ENCODE measurements at regions not wholly inside any gene's neighbourhood (a gene's known extent, or its start where the extent isn't known, plus 50 kb on each side); places are given as distances from the start of the nearest gene placed in this dataset.

DNA sequence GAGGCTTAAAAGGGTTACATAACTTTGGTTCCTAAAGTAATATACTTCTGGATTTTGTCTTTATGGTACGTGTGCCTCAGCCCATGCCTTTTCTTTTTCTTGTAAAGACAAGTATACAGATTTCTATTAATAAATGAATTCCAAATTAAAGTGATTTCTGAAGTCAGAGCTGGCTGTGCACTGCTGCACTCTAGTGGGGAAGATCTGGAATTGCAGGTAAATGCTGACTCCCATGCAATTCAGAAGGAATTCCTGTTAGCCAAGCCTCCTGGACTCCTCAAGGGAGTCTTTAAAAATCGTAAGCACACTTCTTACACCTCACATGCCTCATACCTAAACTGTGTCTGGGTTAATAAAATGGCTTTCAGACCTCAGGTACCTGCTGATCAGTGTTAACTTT lies 118.4 kb upstream of the SLC7A1 start:
- DNase-seq, result no peak

DNA sequence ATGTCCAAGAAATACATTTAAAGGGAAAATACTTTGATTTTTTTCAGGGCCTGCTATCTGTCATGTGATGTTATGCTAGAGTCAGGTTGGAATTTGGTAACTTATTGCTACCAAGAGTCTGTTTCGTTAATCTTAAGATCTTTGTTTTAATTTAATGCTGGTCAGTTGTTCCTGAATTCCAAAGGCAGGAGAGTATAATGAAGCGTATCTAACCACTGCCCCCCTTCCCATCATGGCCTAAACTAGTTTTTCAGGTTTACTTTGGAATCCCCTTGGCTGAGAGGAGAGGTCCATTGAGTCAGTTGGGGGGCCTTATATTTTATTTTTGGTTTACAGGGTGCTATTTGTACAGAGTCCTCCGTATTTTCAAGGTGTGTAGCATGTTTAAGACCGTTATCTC lies 116.3 kb upstream of the SLC7A1 start:
- DNase-seq, result no peak

DNA sequence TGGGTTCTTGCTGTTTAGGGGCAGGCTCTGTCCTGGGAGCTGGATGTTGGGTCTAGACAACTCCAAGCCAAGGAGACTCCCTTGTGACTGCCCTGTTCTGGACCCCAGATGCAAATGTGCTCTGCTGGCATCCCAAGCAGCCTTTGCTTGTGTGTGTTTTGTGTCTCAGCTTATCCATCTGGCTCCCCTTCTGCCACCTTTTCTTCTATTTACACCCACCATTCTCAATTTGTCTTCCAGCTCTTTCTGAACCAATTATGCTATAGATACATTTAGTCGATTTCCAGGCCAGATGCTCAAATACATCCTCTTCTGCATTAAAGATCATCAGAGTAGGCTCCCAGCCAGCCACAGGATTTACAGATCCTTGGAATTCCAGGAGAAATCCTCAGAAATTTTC lies 115.0 kb upstream of the SLC7A1 start:
- DNase-seq, result no peak

DNA sequence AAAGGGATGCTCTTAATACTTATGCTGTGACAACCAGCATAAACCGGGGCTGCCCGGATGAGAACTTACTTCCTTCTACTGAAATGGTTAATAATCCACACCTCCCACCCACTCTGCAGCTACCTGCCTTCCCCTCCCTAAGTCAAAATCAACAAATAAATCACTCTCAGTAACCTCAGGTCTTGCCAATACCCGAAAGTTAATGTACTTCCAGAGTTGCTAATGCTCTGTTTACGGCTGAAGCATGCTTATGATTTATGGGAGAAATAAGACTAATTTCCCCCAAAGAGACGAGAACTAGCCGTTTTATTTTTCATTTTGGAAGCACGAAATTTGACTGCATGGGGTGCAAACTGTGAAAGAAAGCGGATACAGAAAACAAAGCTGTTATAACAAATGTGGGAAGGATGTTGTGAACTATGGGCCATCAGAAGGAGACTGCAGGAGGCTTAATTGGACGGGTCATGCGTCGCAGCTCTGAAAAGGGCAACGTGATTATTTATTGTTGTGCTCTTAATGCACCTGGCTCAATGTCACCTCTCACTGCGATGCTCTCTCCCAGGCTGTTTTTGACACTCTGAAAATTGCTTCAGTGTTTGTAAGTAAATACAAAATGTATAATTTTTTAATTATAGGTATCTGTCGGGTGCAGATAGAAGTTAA lies 114.0 kb upstream of the SLC7A1 start:
- no peak for DNase-seq

DNA sequence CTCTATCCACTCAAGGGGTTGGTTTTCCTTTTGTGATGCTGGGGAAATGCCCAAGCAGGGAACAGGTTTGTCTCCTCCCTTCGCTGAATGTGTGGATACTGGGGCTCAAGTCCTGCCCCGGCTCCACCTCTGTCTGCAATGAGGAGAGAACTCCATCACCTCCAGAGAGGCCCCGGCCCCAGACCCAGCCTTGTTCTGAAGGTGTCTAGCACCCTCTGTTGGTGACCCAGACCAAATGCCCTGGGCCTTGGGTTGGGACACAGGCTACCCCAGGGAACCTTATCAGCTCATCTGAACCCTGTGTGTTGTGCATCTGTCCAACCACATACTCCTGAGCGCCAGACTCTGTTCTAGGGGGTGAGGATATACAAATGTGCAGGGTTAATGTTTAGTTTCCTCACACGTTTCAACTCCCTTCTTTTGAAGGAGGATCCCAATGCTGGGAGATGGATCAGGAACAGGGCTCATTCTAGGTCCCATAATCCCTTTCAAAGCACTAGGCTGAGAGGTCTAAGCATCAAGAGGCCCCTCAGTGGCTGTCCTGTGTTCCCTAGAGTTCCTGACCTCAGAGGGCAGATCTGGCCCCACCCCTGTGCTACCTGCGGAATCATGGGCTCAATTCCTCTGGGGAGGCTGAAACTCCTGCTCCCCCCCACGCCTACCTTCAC lies 112.5 kb upstream of the SLC7A1 start:
- no peak for DNase-seq

DNA sequence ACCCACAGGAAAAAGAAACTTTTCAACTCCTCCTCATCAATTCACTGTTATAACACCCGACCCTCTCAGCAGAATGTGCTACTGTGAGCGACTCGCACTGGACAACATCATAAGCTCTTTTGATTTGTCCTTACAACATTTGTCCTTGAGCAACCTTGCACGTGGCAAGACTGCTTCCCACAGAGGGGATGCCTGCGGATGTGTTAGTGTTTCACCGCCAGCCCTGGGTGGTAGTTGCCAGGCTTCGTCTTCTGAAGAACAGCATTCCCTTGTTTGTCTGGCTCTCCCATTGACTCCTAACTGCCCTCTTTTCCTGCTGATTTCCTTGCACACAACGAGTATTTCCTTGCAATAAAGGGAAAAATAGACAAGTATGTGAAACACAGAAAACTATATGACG lies 111.4 kb upstream of the SLC7A1 start:
- no peak for DNase-seq

DNA sequence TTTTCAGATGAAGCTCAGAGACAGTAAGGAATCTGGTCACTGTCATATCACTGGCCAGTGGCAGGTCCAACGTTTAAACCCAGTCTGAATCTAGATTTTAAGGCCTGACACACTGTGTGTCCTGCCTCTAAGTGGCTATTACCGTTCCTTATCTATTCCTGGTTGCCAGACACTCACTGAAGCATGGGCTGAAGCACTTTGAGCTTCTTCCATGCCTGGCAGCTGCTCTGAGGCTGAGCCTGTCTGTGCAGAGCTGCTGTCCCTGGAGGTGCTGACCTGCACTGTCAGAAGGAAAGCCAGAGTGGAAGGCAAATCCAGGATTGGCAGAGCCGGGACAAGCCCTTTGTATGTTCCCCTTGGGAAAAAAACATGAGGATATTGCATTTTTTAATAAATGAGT lies 109.2 kb upstream of the SLC7A1 start:
- no peak for DNase-seq

DNA sequence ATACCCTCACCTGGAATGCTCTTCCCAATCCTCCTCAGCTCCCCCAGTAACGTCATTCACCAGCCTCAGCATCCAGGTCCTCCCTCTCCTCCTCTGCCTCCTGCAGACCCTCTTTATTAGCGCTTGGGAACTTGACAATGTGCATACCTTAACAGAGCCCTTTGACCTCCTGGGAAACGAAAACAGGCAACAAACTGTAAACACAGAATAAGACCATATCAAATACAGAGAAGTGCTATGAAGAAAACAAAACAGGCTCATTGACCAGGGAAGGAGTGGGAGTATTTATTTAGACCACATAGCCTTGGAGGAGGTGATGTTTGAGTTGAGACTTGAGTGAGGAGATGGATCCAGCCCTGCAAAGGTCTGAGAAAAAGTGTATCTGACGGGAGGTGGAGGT lies 107.9 kb upstream of the SLC7A1 start:
- DNase-seq, result no peak

DNA sequence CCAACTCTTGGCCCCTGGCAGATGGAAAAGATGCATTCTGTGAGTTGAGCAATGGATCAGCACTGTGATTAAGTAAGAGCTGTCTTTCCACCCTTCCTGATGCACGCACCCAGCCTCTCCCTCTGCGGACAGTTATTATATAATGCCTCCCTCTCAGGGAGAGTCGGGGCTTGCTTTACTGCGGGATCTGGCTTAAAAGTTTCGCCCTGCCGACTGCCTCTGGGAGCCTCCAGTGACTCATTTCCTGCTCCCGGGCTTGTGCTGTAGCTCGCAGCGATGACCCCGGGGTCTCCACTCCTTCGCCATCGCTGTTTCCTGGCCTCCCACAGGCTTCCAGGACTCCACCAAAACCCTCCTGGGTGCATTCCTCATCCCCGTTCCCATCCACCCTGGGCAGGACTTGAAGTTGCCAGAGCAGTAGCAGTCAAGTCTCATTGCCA lies 107.4 kb upstream of the SLC7A1 start:
- DNase-seq, result no peak

DNA sequence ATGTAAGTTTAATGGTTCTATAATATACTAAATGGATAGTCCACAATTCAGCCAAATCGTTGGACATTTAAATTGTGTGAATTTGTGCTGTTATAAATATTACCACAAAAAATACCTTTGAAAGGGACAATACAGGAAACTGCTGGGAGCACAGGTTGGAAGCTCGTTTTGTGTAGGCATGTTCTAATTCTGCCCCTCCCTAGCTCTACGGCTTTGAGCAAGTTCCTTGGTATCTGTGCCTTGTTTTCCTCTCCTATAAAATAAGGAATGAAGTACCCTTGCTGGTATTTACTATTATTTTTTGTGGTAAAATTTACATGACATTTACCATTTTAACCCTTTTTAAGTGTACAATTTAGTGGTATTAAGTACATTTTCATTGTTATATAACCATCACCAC lies 102.6 kb upstream of the SLC7A1 start:
- no peak for DNase-seq

DNA sequence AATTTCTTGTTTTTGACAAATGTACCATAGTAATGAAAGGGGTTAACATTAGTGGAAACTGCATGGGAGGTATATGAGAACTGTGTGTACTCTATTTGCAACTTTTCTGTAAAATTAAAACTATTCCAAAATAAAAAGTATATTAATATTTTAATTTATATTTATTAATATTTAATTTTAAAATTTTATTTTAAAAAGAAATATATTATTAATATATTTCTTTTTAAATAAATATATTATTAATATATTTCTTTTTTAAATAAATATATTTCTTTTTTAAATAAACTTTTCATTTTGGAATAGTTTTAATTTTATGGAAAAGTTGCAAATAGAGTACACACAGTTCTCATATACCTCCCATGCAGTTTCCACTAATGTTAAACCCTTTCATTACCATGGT lies 101.1 kb upstream of the SLC7A1 start:
- no peak for DNase-seq

DNA sequence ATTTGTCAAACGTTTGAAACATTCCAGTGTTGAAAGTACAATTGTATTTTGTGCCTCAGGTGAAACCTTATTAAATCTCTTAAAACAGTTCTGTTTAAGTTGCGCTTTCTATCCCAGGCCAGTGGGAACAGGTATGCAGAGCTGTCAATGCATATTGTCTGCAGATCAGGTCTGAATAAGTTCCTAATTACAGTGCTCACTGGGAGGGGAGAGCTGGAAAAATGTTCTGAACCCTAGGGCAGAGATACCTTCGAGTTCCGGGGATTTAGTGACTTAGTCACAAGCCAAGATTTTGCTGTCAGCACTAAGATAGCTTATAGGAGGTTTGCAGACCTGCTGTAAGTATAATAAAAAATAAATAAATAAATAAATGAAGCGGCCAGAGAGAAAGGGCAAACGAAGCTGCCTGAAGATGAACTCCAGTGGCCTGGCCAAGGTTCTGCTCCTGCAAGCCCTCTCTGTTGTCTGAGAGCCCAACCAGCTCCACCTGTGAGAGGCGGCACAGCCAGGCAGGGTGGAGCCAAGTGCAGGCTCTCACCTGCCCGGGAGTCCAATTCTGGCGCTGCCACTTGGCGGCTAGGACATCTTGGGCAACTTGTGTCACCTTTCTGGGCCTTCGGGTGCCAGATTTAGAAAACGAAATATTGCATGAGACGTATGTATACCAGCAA lies 97.9 kb upstream of the SLC7A1 start:
- DNase-seq, result no peak

DNA sequence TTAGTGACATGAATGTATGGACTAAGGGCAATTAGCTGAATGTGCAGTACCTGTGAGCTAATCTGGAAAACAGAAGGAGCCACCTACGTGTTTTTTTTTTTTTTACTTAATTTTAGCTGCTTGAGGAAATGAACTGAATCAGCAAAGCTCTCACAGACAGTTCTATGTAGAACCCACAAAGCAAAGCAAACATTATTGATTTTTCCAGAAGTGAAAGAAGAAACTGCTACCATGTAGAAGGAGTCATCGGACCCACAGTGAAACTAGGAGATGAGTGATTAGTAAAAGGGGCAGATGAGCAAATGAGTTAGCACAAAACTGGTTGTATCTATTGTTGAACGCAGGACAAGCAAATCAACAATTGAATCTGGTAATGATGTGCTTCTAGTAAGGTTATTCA lies 94.1 kb upstream of the SLC7A1 start:
- no peak for DNase-seq

DNA sequence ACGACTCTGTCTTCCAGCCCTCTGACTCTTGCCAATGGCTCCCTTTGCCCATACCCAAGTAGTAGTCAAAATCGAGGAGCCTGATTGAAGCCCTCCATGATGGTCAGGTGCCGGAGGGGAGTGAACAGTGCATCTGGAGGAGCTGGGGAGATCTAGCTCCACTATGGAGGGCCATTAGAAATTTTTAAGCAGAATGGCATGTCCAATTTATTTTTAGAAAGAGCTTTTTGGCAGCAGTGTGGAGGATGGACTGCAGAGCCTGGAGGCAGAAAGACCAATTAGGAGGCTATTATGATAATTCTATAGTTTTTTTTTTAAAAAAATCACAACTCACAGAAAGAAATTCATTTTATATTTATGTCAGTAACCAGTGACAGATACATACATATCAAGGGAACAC lies 92.7 kb upstream of the SLC7A1 start:
- no peak for DNase-seq

DNA sequence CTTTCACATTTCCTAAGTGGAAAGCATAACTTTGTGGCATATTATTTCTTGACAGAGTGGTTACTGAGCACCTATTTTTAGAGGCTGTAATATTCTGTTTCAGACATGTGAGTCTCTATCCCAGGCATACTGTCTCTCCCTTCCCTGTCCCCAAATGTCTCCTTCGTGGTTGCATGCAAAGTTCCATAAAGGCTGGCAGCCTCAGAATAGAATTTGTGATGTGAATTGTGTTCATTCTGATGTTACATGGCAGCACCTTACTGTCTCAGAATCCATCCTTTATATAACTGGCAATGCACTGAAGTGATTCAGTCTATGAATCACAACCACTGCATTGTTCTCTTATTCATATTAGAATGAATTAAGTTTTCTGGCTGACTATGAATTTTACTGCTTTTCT lies 89.0 kb upstream of the SLC7A1 start:
- no peak for DNase-seq

DNA sequence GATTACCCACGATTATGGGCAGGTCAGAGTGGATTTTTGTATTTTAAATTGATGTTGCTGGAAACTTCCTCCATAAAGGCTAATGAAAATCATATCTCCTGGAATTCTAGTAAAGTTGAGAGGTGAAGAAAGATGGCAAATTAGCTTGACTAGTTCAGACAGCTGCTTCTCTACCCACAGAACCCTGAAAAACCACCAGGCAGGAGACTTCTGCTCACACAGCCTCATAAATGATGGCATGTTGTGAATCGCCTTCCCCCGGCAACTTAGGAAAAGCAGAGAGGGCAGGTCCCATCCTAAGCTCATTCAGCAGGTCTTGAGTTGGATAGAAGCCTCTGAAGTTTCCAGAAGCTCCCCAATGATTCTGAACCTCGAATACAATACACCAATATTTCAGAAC lies 87.6 kb upstream of the SLC7A1 start:
- no peak for DNase-seq

DNA sequence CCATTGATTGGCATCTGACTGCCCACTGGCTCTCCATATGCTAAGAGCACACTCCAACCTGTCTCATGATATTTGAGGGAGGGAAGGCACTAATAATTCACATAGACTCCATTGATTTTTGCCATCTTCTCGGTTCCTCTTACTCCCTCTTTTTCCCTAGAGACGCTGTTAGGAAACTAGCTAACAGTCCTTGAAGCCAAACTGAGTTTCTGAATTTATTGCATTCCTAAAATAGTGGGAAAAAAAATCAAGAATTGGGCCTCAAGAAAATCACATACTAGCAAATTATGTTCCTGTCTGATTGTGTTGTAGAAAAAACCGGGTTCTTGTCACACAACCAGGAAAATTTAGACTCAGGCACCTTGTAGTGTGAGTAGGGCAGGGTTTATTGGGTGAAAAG lies 86.4 kb upstream of the SLC7A1 start:
- no peak for DNase-seq

DNA sequence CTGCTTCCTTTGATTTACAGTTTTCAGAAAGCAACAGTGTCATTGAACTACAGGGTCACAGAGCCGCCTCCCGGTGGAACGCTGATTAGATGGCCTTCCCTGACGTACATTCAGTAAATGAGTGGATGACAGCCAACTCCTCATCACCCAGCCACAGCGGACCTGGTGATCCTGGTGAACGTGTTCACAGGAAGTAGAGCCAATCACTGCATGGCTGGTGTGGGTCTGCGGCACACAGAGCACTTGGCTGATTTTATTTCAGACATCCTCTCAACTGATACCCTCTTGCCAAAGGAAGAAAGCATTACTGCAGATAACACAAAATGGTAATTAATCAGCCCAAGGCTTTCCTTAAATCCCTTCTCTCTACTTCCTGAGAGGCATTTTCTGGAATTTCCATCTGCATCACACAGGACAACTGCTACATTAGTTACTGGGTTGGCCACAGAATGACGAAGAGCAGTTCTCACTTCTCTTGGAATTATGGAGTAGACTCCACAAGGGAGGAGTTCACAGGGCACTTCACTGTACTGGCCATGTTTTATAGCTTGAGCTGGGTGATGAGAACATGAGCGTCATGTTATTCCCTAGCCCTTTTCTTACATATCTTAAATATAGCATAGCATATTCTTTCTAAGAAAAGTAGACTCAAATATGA lies 84.0 kb upstream of the SLC7A1 start:
- DNase-seq, result no peak

DNA sequence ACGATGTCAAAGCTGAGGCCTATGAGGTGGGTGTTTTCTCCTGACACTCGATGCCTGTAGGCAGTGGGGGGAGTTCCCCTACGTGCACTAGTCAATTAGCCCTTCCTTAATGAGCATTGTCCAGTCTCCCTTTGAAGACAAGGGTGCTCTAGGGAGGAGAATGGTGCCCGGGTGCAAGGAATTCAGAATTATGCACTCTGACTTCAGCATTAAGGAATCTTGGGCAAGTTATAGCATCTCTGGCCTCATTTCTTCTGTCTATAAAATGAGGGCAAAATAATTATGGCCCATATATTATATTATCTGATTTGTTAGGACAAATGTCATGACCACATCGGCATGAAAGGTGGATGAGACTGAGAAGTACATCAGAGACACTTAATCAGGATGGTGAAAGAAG lies 82.1 kb upstream of the SLC7A1 start:
- DNase-seq, result no peak

DNA sequence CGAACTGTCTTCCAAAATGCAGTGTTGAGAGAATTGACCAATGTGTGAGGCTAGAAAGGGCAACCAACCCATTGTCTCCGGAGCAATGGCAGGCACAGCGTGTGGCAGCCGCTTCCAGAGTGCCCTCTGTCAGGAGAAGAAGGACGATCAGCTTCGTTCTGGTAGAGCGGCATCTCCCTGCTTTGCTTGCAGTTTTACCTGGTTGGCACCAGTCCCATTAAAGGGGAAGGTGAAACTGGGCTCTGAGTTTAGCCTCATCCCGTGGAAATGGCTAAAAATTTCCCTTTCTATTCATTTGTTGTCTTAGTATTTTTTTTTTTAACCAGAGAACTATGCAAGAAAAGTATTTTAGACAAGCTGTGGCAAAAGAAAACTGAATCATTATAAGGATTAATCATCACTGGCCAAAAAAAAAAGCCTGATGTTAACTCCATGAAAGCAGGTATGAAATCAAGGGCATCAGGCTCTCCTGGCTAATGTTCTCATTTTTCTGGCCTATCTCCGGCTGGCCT lies 81.5 kb upstream of the SLC7A1 start:
- peak; percentile 11 for DNase-seq

DNA sequence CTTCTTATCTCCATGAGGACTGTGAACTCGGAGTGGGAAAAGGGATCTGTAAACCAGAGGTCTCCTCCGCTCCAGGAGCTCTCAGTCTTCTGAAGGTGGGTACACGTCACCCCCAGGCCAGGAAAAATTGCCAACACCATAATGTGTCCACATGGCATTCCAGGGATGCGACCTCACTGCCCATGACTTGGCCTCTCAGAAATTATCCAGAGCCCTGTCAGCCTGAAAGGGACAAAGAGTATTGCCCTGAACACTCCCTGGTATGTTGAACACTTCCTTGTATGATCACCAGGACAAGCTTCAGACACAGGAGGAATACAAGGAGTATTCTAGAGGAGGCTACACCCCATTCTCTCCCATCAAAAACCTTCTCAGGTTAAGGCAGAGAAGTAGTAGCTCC lies 81.0 kb upstream of the SLC7A1 start:
- no peak for DNase-seq

DNA sequence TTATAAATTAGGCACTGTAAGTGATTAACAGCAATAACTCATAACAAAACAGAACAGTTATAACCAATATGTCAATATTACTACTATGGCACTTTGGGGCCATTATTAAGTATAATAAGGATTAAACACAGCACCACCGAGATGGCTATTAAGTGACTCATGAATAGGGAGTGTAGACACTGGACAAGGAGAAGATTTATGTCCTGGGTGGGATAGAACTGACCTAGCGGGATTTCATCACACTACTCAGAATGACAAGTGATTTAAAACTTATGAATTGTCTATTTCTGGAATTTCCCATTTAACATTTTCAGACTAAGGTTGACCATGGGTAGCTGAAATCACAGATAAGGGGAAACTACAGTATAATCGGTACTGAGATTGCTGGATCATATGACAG lies 79.0 kb upstream of the SLC7A1 start:
- no peak for DNase-seq

DNA sequence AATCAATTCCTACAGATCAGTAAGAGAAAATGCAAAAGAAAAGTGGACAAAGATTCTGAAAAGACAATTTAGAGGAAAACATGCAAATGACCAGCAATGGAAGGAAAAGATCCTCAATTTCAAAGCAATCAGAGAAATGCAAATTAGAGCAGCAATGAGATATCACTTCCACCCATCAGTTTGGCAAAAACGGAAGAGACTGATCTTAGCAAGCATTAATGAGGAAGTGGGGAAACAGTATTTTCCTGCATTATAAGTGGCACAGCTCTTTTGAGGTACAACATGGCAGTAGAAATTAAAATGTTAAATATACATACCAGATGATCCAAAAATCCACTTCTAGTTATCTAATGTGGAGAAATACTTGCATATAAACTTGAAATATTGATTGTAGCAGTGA lies 69.1 kb upstream of the SLC7A1 start:
- no peak for DNase-seq
